H9 (cell line): ENCODE measurements at regions not wholly inside any gene's neighbourhood (a gene's known extent, or its start where the extent isn't known, plus 50 kb on each side); places are given as distances from the start of the nearest gene placed in this dataset.

Experiments used
- DNase-seq: peaks from one replicate; pipeline ENCODE4 v3.0.0-alpha.2; 2017
- H2AFZ ChIP-seq: one replicate; pipeline ENCODE4 v1.6.1; 2013; ENCODE audit warnings: mild to moderate bottlenecking, low read length, control low read depth, moderate library complexity
- H2AK5ac ChIP-seq: 2 replicates; pipeline ENCODE4 v1.6.1; 2013; ENCODE audit warnings: low read length, control low read depth, mixed read lengths; ENCODE audit not compliant: insufficient read length
- H2BK120ac ChIP-seq: one replicate; pipeline ENCODE4 v1.6.1; 2013; ENCODE audit warnings: low read depth, mild to moderate bottlenecking, low read length, control low read depth, inconsistent platforms; ENCODE audit not compliant: poor library complexity, severe bottlenecking
- H2BK12ac ChIP-seq: 2 replicates; pipeline ENCODE4 v1.6.1; 2013; ENCODE audit warnings: low read length, control low read depth, mixed read lengths, low read depth; ENCODE audit not compliant: insufficient read length
- H2BK15ac ChIP-seq: 2 replicates; pipeline ENCODE4 v1.6.1; 2013; ENCODE audit warnings: low read depth, low read length, control low read depth
- H2BK20ac ChIP-seq: one replicate; pipeline ENCODE4 v1.6.1; 2013; ENCODE audit warnings: low read depth, mild to moderate bottlenecking, low read length, control low read depth, inconsistent platforms; ENCODE audit not compliant: poor library complexity, severe bottlenecking
- H2BK5ac ChIP-seq: 2 replicates; pipeline ENCODE4 v1.6.1; 2013; ENCODE audit warnings: low read length, control low read depth, mixed read lengths; ENCODE audit not compliant: insufficient read length
- H3K14ac ChIP-seq: 2 replicates; pipeline ENCODE4 v1.6.1; 2013; ENCODE audit warnings: low read length, control low read depth; ENCODE audit not compliant: insufficient read depth
- H3K18ac ChIP-seq: 2 replicates; pipeline ENCODE4 v1.6.1; 2013; ENCODE audit warnings: low read depth, mild to moderate bottlenecking, mixed read lengths, low read length, control low read depth; ENCODE audit not compliant: insufficient read length
- H3K23ac ChIP-seq: 2 replicates; pipeline ENCODE4 v1.6.1; 2013; ENCODE audit warnings: low read length, control low read depth, mixed read lengths, low read depth; ENCODE audit not compliant: insufficient read length
- H3K23me2 ChIP-seq: 2 replicates; pipeline ENCODE4 v1.6.1; 2013; ENCODE audit warnings: low read depth, mild to moderate bottlenecking, mixed read lengths, low read length, control low read depth; ENCODE audit not compliant: insufficient read length, poor library complexity, severe bottlenecking
- H3K27ac ChIP-seq: 2 replicates; pipeline ENCODE4 v1.5.1; 2013; ENCODE audit warnings: low read length, control low read depth, mixed read lengths, low read depth; ENCODE audit not compliant: insufficient read length
- H3K27me3 ChIP-seq: 2 replicates; pipeline ENCODE4 v1.6.1; 2013; ENCODE audit warnings: low read length, control low read depth, inconsistent platforms; ENCODE audit not compliant: insufficient read depth
- H3K4ac ChIP-seq: 2 replicates; pipeline ENCODE4 v1.6.1; 2013; ENCODE audit warnings: low read depth, mild to moderate bottlenecking, control low read depth, inconsistent platforms, low read length, moderate library complexity
- H3K4me1 ChIP-seq: 2 replicates; pipeline ENCODE4 v1.6.1; 2013; ENCODE audit warnings: low read length, control low read depth, inconsistent platforms; ENCODE audit not compliant: insufficient read depth
- H3K4me2 ChIP-seq: 2 replicates; pipeline ENCODE4 v1.6.1; 2013; ENCODE audit warnings: low read length, control low read depth, mixed read lengths; ENCODE audit not compliant: insufficient read length, insufficient read depth
- H3K56ac ChIP-seq: 2 replicates; pipeline ENCODE4 v1.6.1; 2013; ENCODE audit warnings: low read depth, mild to moderate bottlenecking, mixed read lengths, low read length, control low read depth; ENCODE audit not compliant: insufficient read length
- H3K79me1 ChIP-seq: 2 replicates; pipeline ENCODE4 v1.6.1; 2013; ENCODE audit warnings: low read depth, mild to moderate bottlenecking, moderate library complexity, low read length, control low read depth, inconsistent platforms; ENCODE audit not compliant: insufficient read depth, poor library complexity, severe bottlenecking
- H3K79me2 ChIP-seq: 2 replicates; pipeline ENCODE4 v1.6.1; 2013; ENCODE audit warnings: low read length, control low read depth, inconsistent platforms; ENCODE audit not compliant: insufficient read depth
- H3K9ac ChIP-seq: 2 replicates; pipeline ENCODE4 v1.6.1; 2013; ENCODE audit warnings: low read length, control low read depth, mixed read lengths; ENCODE audit not compliant: insufficient read length; ENCODE audit errors: extremely low read depth
- H3K9me3 ChIP-seq: one replicate; pipeline ENCODE4 v1.6.1; 2013; ENCODE audit warnings: low read depth, low read length, inconsistent platforms; ENCODE audit not compliant: control insufficient read depth
- H3T11ph ChIP-seq: one replicate; pipeline ENCODE4 v1.6.1; 2013; ENCODE audit warnings: mild to moderate bottlenecking, low read length, control low read depth, inconsistent platforms
- H4K20me1 ChIP-seq: one replicate; pipeline ENCODE4 v1.6.1; 2013; ENCODE audit not compliant: control insufficient read depth, insufficient read length, insufficient read depth
- H4K5ac ChIP-seq: 2 replicates; pipeline ENCODE4 v1.6.1; 2013; ENCODE audit warnings: low read depth, mild to moderate bottlenecking, mixed read lengths, low read length, control low read depth; ENCODE audit not compliant: insufficient read length
- H4K8ac ChIP-seq: replicated peaks from 2 replicates; pipeline ENCODE4 v1.6.1; 2013; ENCODE audit warnings: low read length, control low read depth, mixed read lengths, low read depth; ENCODE audit not compliant: insufficient read length
- H4K91ac ChIP-seq: 2 replicates; pipeline ENCODE4 v1.6.1; 2013; ENCODE audit warnings: low read depth, mild to moderate bottlenecking, moderate library complexity, mixed read lengths, low read length, control low read depth; ENCODE audit not compliant: insufficient read length
- H3K27ac Mint-ChIP-seq, 3 experiments: 2 replicates in 2 of 3; 3 replicates in 1 of 3; pipeline ENCODE4 v1.8.0; 2020 to 2021; ENCODE audit warnings: mixed read lengths in 3 of 3, mild to moderate bottlenecking in 1 of 3, moderate library complexity in 1 of 3
- H3K27me3 Mint-ChIP-seq: 2 replicates; pipeline ENCODE4 v1.8.0; 2021; ENCODE audit warnings: low read depth, mild to moderate bottlenecking, moderate library complexity, mixed read lengths
- H3K36me3 Mint-ChIP-seq, 3 experiments: 2 replicates in 2 of 3; 3 replicates in 1 of 3; pipeline ENCODE4 v1.8.0; 2020 to 2021; ENCODE audit warnings: low read depth in 3 of 3, mixed read lengths in 3 of 3; ENCODE audit not compliant: insufficient read depth in 1 of 3
- H3K4me1 Mint-ChIP-seq, 2 experiments: 2 replicates each; pipeline ENCODE4 v1.8.0; 2020; ENCODE audit warnings: mixed read lengths in 2 of 2
- H3K4me3 Mint-ChIP-seq, 2 experiments: 2 replicates in 1 of 2; 3 replicates in 1 of 2; pipeline ENCODE4 v1.8.0; 2020 to 2021; ENCODE audit warnings: mild to moderate bottlenecking in 2 of 2, mixed read lengths in 2 of 2, moderate library complexity in 1 of 2
- H3K9me3 Mint-ChIP-seq, 2 experiments: 2 replicates in 1 of 2; 3 replicates in 1 of 2; pipeline ENCODE4 v1.8.0; 2020; ENCODE audit warnings: mild to moderate bottlenecking in 2 of 2, mixed read lengths in 2 of 2, moderate library complexity in 1 of 2
- WGBS: extraction: QIAGEN DNeasy Blood & Tissue Kit; methylation state at CpG from one replicate; pipeline ENCODE4 v1.1.7; 2013; ENCODE audit warnings: missing lambda C conversion rate, low lambda C conversion rate, mixed read lengths; ENCODE audit not compliant: insufficient read length; ENCODE audit errors: extremely low coverage; 5-methylcytosine and 5-hydroxymethylcytosine counted together
- TF ChIP-seq, protein P1 (sequence below): fragments of 200-600 bp; sonication (generic); conservative IDR thresholded peaks from 3 replicates; pipeline ENCODE4 v1.8.0; 2021; ENCODE audit warnings: antibody characterized with exemption, mild to moderate bottlenecking

- no peak overlapping the region for H3K4me2 ChIP-seq
- H3K4me1 ChIP-seq: no peaks in the 10 kb centered on the region
- H4K5ac ChIP-seq: no peak overlapping the region
- no peaks in the 10 kb centered on the region for H3K79me1 ChIP-seq
- H3K27ac ChIP-seq: no peak overlapping the region
- H2AK5ac ChIP-seq: no peak overlapping the region
- H2BK12ac ChIP-seq: no peak overlapping the region
- H3K14ac ChIP-seq: no peak overlapping the region
- no peaks in the 10 kb centered on the region for H3K27me3 ChIP-seq
- H3K18ac ChIP-seq: no peak overlapping the region
- H3K36me3 Mint-ChIP-seq: peaks cover 0 to 3% (median 0%) of the 10 kb centered on the region in 3 experiments; a peak in 1 of 7 replicates
- H3K4me3 Mint-ChIP-seq: no peak overlapping the region
- no peaks in the 10 kb centered on the region for H3K9me3 Mint-ChIP-seq
- no peak overlapping the region for H2BK15ac ChIP-seq
- no peak overlapping the region for H3K27ac Mint-ChIP-seq
- H3K4ac ChIP-seq: no peak overlapping the region
- no peak overlapping the region for H2BK20ac ChIP-seq
- no peak overlapping the region for H3T11ph ChIP-seq
- no peak overlapping the region for H4K8ac ChIP-seq
- no peak for DNase-seq
- no peak overlapping the region for H2AFZ ChIP-seq
- no peak overlapping the region for H3K56ac ChIP-seq
- no peak overlapping the region for H2BK5ac ChIP-seq
- no peak overlapping the region for H3K23ac ChIP-seq
- TF ChIP-seq, protein P1, sequence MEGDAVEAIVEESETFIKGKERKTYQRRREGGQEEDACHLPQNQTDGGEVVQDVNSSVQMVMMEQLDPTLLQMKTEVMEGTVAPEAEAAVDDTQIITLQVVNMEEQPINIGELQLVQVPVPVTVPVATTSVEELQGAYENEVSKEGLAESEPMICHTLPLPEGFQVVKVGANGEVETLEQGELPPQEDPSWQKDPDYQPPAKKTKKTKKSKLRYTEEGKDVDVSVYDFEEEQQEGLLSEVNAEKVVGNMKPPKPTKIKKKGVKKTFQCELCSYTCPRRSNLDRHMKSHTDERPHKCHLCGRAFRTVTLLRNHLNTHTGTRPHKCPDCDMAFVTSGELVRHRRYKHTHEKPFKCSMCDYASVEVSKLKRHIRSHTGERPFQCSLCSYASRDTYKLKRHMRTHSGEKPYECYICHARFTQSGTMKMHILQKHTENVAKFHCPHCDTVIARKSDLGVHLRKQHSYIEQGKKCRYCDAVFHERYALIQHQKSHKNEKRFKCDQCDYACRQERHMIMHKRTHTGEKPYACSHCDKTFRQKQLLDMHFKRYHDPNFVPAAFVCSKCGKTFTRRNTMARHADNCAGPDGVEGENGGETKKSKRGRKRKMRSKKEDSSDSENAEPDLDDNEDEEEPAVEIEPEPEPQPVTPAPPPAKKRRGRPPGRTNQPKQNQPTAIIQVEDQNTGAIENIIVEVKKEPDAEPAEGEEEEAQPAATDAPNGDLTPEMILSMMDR: no peak
- H2BK120ac ChIP-seq: no peak overlapping the region
- no peaks in the 10 kb centered on the region for H3K23me2 ChIP-seq
- H3K79me2 ChIP-seq: no peaks in the 10 kb centered on the region
- H4K91ac ChIP-seq: no peak overlapping the region
- no peaks in the 10 kb centered on the region for H3K9me3 ChIP-seq
- H4K20me1 ChIP-seq: no peaks in the 10 kb centered on the region
- no CpG with 5 or more reads among the region's 1 CpG for WGBS
- H3K9ac ChIP-seq: no peak overlapping the region
- H3K27me3 Mint-ChIP-seq: no peaks in the 10 kb centered on the region
- 0 out of 4 replicates have a peak, but pooled peaks cover 0 to 3% of the 10 kb centered on the region in 2 experiments for H3K4me1 Mint-ChIP-seq
Observed at GRCh38 chr11:116300232-116300631, 472.6 kb downstream of the BUD13 start.
